B cell (primary cell): ENCODE measurements at regions not wholly inside any gene's neighbourhood (a gene's known extent, or its start where the extent isn't known, plus 50 kb on each side); places are given as distances from the start of the nearest gene placed in this dataset.
"Not testable (repeated sequence)": the region's sequence is repeated elsewhere in the genome, so short reads cannot be mapped to it uniquely, and the experiment has no call there.

ENCODE experiments used
- ATAC-seq: fragments of 200-7000 bp; cut with Tn5 transposase; one replicate; pipeline ENCODE4 v1.10.0; 2021; ENCODE audit warnings: low read depth, mild to moderate bottlenecking, moderate number of reproducible peaks, moderate library complexity
- CTCF ChIA-PET: fragments of 350-600 bp; sonication (Branson Sonifier 250); formaldehyde crosslinking; loops from one replicate; lab custom pipeline; 2021; ENCODE audit warnings: antibody characterized with exemption, inconsistent platforms; lab: Charles Lee
- POLR2A ChIA-PET: fragments of 350-600 bp; sonication (Branson Sonifier 250); formaldehyde crosslinking; loops from one replicate; lab custom pipeline; 2021; ENCODE audit warnings: antibody characterized with exemption; lab: Charles Lee
- DNase-seq: peaks from one replicate; pipeline ENCODE4 v3.0.0; 2013
- H2AFZ ChIP-seq: 2 replicates; pipeline ENCODE4 v1.6.1; 2012; ENCODE audit warnings: mild to moderate bottlenecking, low read depth, low read length; ENCODE audit not compliant: insufficient read depth, poor library complexity, severe bottlenecking
- H3K27ac ChIP-seq, 2 donors: 1 replicate in 1 of 2; 2 replicates in 1 of 2; pipeline ENCODE4 v1.5.1; 2012 to 2013; ENCODE audit warnings: low read length in 2 of 2, mild to moderate bottlenecking in 2 of 2, moderate library complexity in 1 of 2
- H3K27me3 ChIP-seq, 4 experiments: fragments of 200-600 bp in 1 of 4; sonication (generic) in 1 of 4; replicated peaks in 1 of 4; 1 replicate in 2 of 4; 2 replicates in 2 of 4; pipeline versions ENCODE4 v1.6.1 to v1.7.0; 2013 to 2016; ENCODE audit warnings: low read length in 3 of 4, mild to moderate bottlenecking in 2 of 4, mixed read lengths in 1 of 4, moderate library complexity in 1 of 4; ENCODE audit not compliant: insufficient read depth in 4 of 4, control insufficient read depth in 3 of 4; ENCODE audit errors: control extremely low read depth in 1 of 4
- H3K36me3 ChIP-seq, 2 experiments: replicated peaks in 1 of 2; 1 replicate in 1 of 2; 2 replicates in 1 of 2; pipeline versions ENCODE4 v1.6.1 to v1.7.1; 2013; ENCODE audit warnings: low read length in 1 of 2; ENCODE audit not compliant: insufficient read depth in 2 of 2, control insufficient read depth in 1 of 2; ENCODE audit errors: control extremely low read depth in 1 of 2, extremely low read depth in 1 of 2
- H3K4me1 ChIP-seq, 2 donors: fragments of 200-600 bp in 1 of 2; sonication (generic) in 1 of 2; 1 replicate in 1 of 2; 2 replicates in 1 of 2; pipeline versions ENCODE4 v1.5.1 to v1.6.1; 2013 to 2017; ENCODE audit warnings: low read length in 2 of 2; ENCODE audit not compliant: control insufficient read depth in 2 of 2, insufficient read depth in 2 of 2
- H3K4me2 ChIP-seq: replicated peaks from 2 replicates; pipeline ENCODE3; 2012; ENCODE audit warnings: mild to moderate bottlenecking, low read depth, low read length; ENCODE audit not compliant: poor library complexity, severe bottlenecking
- H3K4me3 ChIP-seq, 5 experiments: fragments of 200-600 bp in 1 of 5; sonication (generic) in 1 of 5; 1 replicate in 3 of 5; 2 replicates in 2 of 5; pipeline versions ENCODE4 v1.5.1 to v1.7.0; 2011 to 2016; ENCODE audit warnings: low read length in 4 of 5, mild to moderate bottlenecking in 4 of 5, low read depth in 2 of 5, control low read depth in 1 of 5, moderate library complexity in 1 of 5; ENCODE audit not compliant: insufficient read depth in 1 of 5; ENCODE audit errors: control extremely low read depth in 1 of 5, extremely low read depth in 1 of 5
- H3K79me2 ChIP-seq: fragments of 200-600 bp; sonication (generic); one replicate; pipeline ENCODE4 v1.6.0; 2016; ENCODE audit warnings: low read length; ENCODE audit not compliant: control insufficient read depth, insufficient read depth
- H3K9ac ChIP-seq: fragments of 200-600 bp; sonication (generic); 2 replicates; pipeline ENCODE4 v1.6.1; 2017; ENCODE audit warnings: mild to moderate bottlenecking, low read length, moderate library complexity
- H3K9me3 ChIP-seq, 3 donors: one replicate each; pipeline versions ENCODE4 v1.6.1 to v1.7.1; 2013; ENCODE audit warnings: low read length in 2 of 3; ENCODE audit not compliant: control insufficient read depth in 2 of 3, insufficient read depth in 1 of 3; ENCODE audit errors: control extremely low read depth in 1 of 3
- H4K20me1 ChIP-seq: 2 replicates; pipeline ENCODE4 v1.6.0; 2012; ENCODE audit warnings: mild to moderate bottlenecking, low read length; ENCODE audit not compliant: insufficient read depth, control insufficient read depth, poor library complexity, severe bottlenecking
- H3K27ac Mint-ChIP-seq: one replicate; pipeline ENCODE4 v1.8.0; 2021; ENCODE audit warnings: mixed read lengths
- H3K27me3 Mint-ChIP-seq: one replicate; pipeline ENCODE4 v1.8.0; 2021; ENCODE audit warnings: mixed read lengths
- H3K4me1 Mint-ChIP-seq: one replicate; pipeline ENCODE4 v1.8.0; 2021; ENCODE audit warnings: mixed read lengths
- H3K4me3 Mint-ChIP-seq: one replicate; pipeline ENCODE4 v1.8.0; 2021; ENCODE audit warnings: mixed read lengths
- H3K9me3 Mint-ChIP-seq: one replicate; pipeline ENCODE4 v1.8.0; 2022; ENCODE audit warnings: mixed read lengths; ENCODE audit not compliant: insufficient read depth
- CTCF ChIP-seq: fragments of 200-600 bp; IDR thresholded peaks from one replicate; pipeline ENCODE4 v1.8.0; 2022; ENCODE audit warnings: antibody characterized with exemption, mild to moderate bottlenecking
- EZH2 ChIP-seq: IDR thresholded peaks from 2 replicates; pipeline ENCODE4 v1.6.1; 2012; ENCODE audit warnings: borderline replicate concordance, low read depth, mild to moderate bottlenecking, moderate library complexity, low read length; ENCODE audit not compliant: insufficient read depth, poor library complexity, severe bottlenecking
- WGBS: methylation state at CpG from one replicate; pipeline ENCODE4 v1.1.5; 2013; ENCODE audit warnings: missing lambda C conversion rate; ENCODE audit not compliant: insufficient coverage; 5-methylcytosine and 5-hydroxymethylcytosine counted together
- intact Hi-C: fragments of 100-400 bp; cut with micrococcal nuclease; formaldehyde crosslinking; loops from one replicate; pipeline ENCODE4 v1.10.0; 2022

- no peak for TF ChIP-seq CTCF
- TF ChIP-seq EZH2: no peak
- intact Hi-C loops: no loop called here
- CTCF ChIA-PET: no interaction called here
Measured at GRCh38 chr5:25448646-25449045, 803.9 kb upstream of the CDH10 start.

DNA sequence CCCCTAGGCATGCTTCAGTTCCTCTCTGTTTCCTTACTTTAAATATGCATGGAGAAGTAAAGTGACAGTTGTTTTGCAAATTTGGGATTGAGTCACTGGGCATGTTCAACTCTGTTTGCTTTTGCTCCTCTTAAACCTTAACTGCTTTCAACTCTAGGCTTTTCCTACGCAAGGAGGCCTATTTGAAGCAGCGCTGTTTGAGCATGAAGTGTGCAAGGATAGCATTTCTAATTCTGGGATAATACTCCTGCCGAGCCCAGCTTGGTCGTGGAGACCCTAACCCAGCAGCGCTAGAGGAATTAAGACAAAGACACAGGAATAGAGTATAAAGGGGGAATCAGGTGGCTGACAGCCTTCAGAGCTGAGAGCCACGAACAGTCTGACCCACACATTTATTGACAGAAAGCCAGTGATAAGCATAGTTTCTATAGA, 803.4 kb upstream of the CDH10 start:
- 95% methylated on average over 5 of the region's 6 CpGs for WGBS
- ChIA-PET POLR2A (no interaction called here), CTCF (no interaction called here)
- Histone ChIP-seq H3K9ac (no peak overlapping the region), H3K4me2 (no peak overlapping the region), H3K4me1 (no peaks in the 10 kb centered on the region), H2AFZ (no peak overlapping the region), H3K27ac (no peak overlapping the region), H3K36me3 (no peaks in the 10 kb centered on the region), H3K27me3 (no peaks in the 10 kb centered on the region), H3K4me3 (no peak overlapping the region), H3K9me3 (peaks cover 0 to 4% (median 0%) of the 10 kb centered on the region in 3 donors), H4K20me1 (no peaks in the 10 kb centered on the region), H3K79me2 (no peaks in the 10 kb centered on the region)
- Mint-ChIP-seq H3K27ac (no peak overlapping the region), H3K27me3 (no peaks in the 10 kb centered on the region), H3K9me3 (peaks cover 2% of the 10 kb centered on the region), H3K4me3 (no peak overlapping the region), H3K4me1 (no peaks in the 10 kb centered on the region)
- DNase-seq (no peak), ATAC-seq (no peak)
- TF ChIP-seq CTCF (no peak), EZH2 (no peak)
- intact Hi-C loops: no loop called here

More at GRCh38 chr5:25448646-25449045, 803.9 kb upstream of the CDH10 start:
- ATAC-seq: no peak
- Mint-ChIP-seq H3K27me3 (no peaks in the 10 kb centered on the region), H3K9me3 (peaks cover 2% of the 10 kb centered on the region), H3K27ac (no peak overlapping the region), H3K4me3 (no peak overlapping the region), H3K4me1 (no peaks in the 10 kb centered on the region)
- Histone ChIP-seq H3K9me3 (peaks cover 0 to 4% (median 0%) of the 10 kb centered on the region in 3 donors), H3K36me3 (no peaks in the 10 kb centered on the region), H3K4me2 (no peak overlapping the region), H3K27me3 (no peaks in the 10 kb centered on the region), H3K4me3 (no peak overlapping the region), H3K9ac (no peak overlapping the region), H3K27ac (no peak overlapping the region), H3K79me2 (no peaks in the 10 kb centered on the region), H3K4me1 (no peaks in the 10 kb centered on the region), H4K20me1 (no peaks in the 10 kb centered on the region), H2AFZ (no peak overlapping the region)
- POLR2A ChIA-PET: no interaction called here
- 100% methylated on average over 2 of the region's 10 CpGs for WGBS
- DNase-seq: no peak

DNA sequence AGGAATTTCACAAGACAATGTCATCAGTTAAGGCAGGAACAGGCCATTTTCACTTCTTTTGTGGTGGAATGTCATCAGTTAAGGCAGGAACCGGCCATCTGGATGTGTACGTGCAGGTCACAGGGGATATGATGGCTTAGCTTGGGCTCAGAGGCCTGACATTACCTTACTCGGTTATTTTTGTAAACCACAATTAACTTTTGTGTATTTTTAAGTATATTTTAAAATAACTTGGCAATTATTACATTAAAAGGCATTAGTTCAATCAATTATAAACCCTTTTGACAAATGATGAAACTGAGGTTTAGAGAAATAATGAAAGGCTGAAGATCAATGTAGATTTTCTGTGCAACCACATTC, 801.3 kb upstream of the CDH10 start:
- H2AFZ ChIP-seq, H3K4me3 ChIP-seq, H3K4me1 ChIP-seq, H3K27me3 ChIP-seq, H4K20me1 ChIP-seq, H3K4me1 Mint-ChIP-seq, H3K9me3 ChIP-seq, H3K27ac ChIP-seq, H3K4me3 Mint-ChIP-seq, H3K79me2 ChIP-seq, CTCF ChIA-PET, H3K27me3 Mint-ChIP-seq, DNase-seq, H3K4me2 ChIP-seq, H3K27ac Mint-ChIP-seq, intact Hi-C loops, POLR2A ChIA-PET, ATAC-seq, H3K36me3 ChIP-seq, H3K9ac ChIP-seq, H3K9me3 Mint-ChIP-seq: not testable (repeated sequence)
- no CpG with 5 or more reads among the region's 3 CpGs for WGBS
